Peyer's patch (tissue), 4 donors: ENCODE measurements at regions not wholly inside any gene's neighbourhood (a gene's known extent, or its start where the extent isn't known, plus 50 kb on each side); places are given as distances from the start of the nearest gene placed in this dataset.

Source experiments
- POLR2A ChIP-seq, 2 donors: fragments of 450-650 bp; IDR thresholded peaks; one replicate each; pipeline ENCODE4 v1.5.1; 2017; ENCODE audit warnings: antibody characterized with exemption in 2 of 2, mild to moderate bottlenecking in 2 of 2, moderate library complexity in 2 of 2
- TF ChIP-seq, protein P1 (sequence below), 6 experiments: fragments of 450-650 bp in 4 of 6; fragments of 200-600 bp in 2 of 6; sonication (generic) in 1 of 6; IDR thresholded peaks; one replicate each; pipeline ENCODE4 v1.5.1; 2017 to 2019; ENCODE audit warnings: antibody characterized with exemption in 6 of 6, mild to moderate bottlenecking in 3 of 6, moderate library complexity in 1 of 6

DNA sequence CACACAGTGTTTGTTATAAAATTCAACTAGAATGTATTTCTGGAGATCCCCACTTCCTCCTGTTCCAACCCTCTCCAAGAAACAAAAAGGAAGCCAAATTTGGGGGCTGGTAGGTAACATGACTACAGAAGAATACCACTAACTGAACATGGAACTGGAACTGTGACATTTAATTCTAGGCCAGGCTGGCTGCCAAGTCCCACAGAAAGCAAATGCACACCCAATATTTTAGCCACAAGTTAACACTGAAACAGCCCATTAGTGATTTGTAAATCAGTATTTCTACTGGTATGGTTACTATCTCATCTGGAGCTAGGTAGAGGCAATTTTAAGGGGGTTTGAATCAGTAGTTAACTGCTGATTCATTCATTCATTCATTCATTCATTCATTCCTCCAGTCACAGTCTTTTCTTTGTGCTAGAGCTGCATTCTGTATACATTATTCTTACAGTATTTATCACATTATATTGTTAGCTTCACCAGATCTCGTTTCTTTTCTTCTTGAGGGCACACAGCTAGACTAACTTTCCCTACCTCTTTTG lies 131.7 kb upstream of the GDNF start:
- TF ChIP-seq, protein P1, sequence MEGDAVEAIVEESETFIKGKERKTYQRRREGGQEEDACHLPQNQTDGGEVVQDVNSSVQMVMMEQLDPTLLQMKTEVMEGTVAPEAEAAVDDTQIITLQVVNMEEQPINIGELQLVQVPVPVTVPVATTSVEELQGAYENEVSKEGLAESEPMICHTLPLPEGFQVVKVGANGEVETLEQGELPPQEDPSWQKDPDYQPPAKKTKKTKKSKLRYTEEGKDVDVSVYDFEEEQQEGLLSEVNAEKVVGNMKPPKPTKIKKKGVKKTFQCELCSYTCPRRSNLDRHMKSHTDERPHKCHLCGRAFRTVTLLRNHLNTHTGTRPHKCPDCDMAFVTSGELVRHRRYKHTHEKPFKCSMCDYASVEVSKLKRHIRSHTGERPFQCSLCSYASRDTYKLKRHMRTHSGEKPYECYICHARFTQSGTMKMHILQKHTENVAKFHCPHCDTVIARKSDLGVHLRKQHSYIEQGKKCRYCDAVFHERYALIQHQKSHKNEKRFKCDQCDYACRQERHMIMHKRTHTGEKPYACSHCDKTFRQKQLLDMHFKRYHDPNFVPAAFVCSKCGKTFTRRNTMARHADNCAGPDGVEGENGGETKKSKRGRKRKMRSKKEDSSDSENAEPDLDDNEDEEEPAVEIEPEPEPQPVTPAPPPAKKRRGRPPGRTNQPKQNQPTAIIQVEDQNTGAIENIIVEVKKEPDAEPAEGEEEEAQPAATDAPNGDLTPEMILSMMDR (IDR thresholded peaks at IDR 0.05) = no peak
- no peak for TF ChIP-seq POLR2A (IDR thresholded peaks at IDR 0.05)
